ENCODE measurements at regions not wholly inside any gene's neighbourhood (a gene's known extent, or its start where the extent isn't known, plus 50 kb on each side); places are given as distances from the start of the nearest gene placed in this dataset.

DNA sequence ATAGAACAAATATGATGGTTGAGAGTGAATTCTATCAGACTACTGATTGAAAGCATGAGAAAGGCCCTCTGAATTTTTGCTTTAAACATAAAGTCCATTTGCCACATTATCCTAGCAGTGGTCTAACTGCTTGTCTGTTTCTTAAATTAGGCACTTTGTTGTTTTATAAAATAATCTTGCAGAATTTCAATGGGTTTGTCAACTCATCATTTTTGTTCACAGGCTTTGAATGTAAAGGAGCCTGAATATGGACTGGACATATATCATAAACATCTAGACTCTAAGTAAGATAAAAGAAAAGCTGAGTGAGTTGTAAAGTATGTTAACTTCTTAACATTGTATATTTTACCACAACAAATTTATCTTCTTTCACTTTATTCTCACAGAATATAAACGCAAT, 845.9 kb downstream of the SUCLG1 start:
- TF ChIP-seq EZH2 (IDR thresholded peaks at IDR 0.05; ENCODE audit: borderline replicate concordance, control insufficient read depth, low read depth, low read length) (no peak), TCF12 (IDR thresholded peaks at IDR 0.05; ENCODE audit: low read depth, low read length) (no peak), STAT1 (conservative IDR thresholded peaks at IDR 0.05) (no peak), ZNF274 (IDR thresholded peaks at IDR 0.05; ENCODE audit: insufficient read depth, insufficient read length) (no peak), NFIC (IDR thresholded peaks at IDR 0.05; ENCODE audit: low read depth, low read length) (no peak), JUNB (IDR thresholded peaks at IDR 0.05) (no peak), POLR2AphosphoS2 (IDR thresholded peaks at IDR 0.05; ENCODE audit: low read depth, low read length) (no peak), MYC (IDR thresholded peaks at IDR 0.05; ENCODE audit: insufficient read depth, insufficient read length, insufficient replicate concordance, low read length, severe bottlenecking) (no peak), POLR2A (IDR thresholded peaks at IDR 0.05; ENCODE audit: low read depth, low read length) (no peak)
- TF ChIP-seq, protein P1, sequence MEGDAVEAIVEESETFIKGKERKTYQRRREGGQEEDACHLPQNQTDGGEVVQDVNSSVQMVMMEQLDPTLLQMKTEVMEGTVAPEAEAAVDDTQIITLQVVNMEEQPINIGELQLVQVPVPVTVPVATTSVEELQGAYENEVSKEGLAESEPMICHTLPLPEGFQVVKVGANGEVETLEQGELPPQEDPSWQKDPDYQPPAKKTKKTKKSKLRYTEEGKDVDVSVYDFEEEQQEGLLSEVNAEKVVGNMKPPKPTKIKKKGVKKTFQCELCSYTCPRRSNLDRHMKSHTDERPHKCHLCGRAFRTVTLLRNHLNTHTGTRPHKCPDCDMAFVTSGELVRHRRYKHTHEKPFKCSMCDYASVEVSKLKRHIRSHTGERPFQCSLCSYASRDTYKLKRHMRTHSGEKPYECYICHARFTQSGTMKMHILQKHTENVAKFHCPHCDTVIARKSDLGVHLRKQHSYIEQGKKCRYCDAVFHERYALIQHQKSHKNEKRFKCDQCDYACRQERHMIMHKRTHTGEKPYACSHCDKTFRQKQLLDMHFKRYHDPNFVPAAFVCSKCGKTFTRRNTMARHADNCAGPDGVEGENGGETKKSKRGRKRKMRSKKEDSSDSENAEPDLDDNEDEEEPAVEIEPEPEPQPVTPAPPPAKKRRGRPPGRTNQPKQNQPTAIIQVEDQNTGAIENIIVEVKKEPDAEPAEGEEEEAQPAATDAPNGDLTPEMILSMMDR (IDR thresholded peaks at IDR 0.05 in 2 of 3, conservative IDR thresholded peaks at IDR 0.05 in 1 of 3; ENCODE audit: control insufficient read depth in 2 of 3, extremely low read depth in 1 of 3, insufficient read depth in 1 of 3, low read depth in 3 of 3, low read length in 3 of 3) = no peak
- TF ChIP-seq, protein P2, sequence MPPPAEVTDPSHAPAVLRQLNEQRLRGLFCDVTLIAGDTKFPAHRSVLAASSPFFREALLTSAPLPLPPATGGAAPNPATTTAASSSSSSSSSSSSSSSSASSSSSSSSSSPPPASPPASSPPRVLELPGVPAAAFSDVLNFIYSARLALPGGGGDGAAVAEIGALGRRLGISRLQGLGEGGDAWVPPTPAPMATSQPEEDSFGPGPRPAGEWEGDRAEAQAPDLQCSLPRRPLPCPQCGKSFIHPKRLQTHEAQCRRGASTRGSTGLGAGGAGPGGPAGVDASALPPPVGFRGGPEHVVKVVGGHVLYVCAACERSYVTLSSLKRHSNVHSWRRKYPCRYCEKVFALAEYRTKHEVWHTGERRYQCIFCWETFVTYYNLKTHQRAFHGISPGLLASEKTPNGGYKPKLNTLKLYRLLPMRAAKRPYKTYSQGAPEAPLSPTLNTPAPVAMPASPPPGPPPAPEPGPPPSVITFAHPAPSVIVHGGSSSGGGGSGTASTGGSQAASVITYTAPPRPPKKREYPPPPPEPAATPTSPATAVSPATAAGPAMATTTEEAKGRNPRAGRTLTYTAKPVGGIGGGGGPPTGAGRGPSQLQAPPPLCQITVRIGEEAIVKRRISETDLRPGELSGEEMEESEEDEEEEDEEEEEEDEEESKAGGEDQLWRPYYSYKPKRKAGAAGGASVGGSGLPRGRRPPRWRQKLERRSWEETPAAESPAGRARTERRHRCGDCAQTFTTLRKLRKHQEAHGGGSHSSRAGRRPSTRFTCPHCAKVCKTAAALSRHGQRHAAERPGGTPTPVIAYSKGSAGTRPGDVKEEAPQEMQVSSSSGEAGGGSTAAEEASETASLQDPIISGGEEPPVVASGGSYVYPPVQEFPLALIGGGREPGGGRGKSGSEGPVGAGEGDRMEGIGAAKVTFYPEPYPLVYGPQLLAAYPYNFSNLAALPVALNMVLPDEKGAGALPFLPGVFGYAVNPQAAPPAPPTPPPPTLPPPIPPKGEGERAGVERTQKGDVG (CRISPR knock-in tag; IDR thresholded peaks at IDR 0.05) = no peak
- TF ChIP-seq, protein P3, sequence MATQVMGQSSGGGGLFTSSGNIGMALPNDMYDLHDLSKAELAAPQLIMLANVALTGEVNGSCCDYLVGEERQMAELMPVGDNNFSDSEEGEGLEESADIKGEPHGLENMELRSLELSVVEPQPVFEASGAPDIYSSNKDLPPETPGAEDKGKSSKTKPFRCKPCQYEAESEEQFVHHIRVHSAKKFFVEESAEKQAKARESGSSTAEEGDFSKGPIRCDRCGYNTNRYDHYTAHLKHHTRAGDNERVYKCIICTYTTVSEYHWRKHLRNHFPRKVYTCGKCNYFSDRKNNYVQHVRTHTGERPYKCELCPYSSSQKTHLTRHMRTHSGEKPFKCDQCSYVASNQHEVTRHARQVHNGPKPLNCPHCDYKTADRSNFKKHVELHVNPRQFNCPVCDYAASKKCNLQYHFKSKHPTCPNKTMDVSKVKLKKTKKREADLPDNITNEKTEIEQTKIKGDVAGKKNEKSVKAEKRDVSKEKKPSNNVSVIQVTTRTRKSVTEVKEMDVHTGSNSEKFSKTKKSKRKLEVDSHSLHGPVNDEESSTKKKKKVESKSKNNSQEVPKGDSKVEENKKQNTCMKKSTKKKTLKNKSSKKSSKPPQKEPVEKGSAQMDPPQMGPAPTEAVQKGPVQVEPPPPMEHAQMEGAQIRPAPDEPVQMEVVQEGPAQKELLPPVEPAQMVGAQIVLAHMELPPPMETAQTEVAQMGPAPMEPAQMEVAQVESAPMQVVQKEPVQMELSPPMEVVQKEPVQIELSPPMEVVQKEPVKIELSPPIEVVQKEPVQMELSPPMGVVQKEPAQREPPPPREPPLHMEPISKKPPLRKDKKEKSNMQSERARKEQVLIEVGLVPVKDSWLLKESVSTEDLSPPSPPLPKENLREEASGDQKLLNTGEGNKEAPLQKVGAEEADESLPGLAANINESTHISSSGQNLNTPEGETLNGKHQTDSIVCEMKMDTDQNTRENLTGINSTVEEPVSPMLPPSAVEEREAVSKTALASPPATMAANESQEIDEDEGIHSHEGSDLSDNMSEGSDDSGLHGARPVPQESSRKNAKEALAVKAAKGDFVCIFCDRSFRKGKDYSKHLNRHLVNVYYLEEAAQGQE (IDR thresholded peaks at IDR 0.05; ENCODE audit: low read depth, low read length) = no peak
